ENCODE measurements at regions not wholly inside any gene's neighbourhood (a gene's known extent, or its start where the extent isn't known, plus 50 kb on each side); places are given as distances from the start of the nearest gene placed in this dataset.
A peak's percentile ranks its signal among the peaks of the same experiment; 100 is the strongest.

- TF ChIP-seq, protein P1, sequence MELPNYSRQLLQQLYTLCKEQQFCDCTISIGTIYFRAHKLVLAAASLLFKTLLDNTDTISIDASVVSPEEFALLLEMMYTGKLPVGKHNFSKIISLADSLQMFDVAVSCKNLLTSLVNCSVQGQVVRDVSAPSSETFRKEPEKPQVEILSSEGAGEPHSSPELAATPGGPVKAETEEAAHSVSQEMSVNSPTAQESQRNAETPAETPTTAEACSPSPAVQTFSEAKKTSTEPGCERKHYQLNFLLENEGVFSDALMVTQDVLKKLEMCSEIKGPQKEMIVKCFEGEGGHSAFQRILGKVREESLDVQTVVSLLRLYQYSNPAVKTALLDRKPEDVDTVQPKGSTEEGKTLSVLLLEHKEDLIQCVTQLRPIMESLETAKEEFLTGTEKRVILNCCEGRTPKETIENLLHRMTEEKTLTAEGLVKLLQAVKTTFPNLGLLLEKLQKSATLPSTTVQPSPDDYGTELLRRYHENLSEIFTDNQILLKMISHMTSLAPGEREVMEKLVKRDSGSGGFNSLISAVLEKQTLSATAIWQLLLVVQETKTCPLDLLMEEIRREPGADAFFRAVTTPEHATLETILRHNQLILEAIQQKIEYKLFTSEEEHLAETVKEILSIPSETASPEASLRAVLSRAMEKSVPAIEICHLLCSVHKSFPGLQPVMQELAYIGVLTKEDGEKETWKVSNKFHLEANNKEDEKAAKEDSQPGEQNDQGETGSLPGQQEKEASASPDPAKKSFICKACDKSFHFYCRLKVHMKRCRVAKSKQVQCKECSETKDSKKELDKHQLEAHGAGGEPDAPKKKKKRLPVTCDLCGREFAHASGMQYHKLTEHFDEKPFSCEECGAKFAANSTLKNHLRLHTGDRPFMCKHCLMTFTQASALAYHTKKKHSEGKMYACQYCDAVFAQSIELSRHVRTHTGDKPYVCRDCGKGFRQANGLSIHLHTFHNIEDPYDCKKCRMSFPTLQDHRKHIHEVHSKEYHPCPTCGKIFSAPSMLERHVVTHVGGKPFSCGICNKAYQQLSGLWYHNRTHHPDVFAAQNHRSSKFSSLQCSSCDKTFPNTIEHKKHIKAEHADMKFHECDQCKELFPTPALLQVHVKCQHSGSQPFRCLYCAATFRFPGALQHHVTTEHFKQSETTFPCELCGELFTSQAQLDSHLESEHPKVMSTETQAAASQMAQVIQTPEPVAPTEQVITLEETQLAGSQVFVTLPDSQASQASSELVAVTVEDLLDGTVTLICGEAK (IDR thresholded peaks at IDR 0.05), result no peak
- TF ChIP-seq, protein P1 (CRISPR knock-in tag; IDR thresholded peaks at IDR 0.05), result no peak
- TF ChIP-seq ZNF761 (CRISPR knock-in tag; conservative IDR thresholded peaks at IDR 0.05), result no peak
- no peak for TF ChIP-seq ZNF792 (CRISPR knock-in tag; IDR thresholded peaks at IDR 0.05)
- no peak for TF ChIP-seq ZFP90 (CRISPR knock-in tag; IDR thresholded peaks at IDR 0.05; ENCODE audit: borderline replicate concordance)
- TF ChIP-seq ZNF280B (CRISPR knock-in tag; IDR thresholded peaks at IDR 0.05; ENCODE audit: borderline replicate concordance), result no peak
- TF ChIP-seq ZNF205 (CRISPR knock-in tag; IDR thresholded peaks at IDR 0.05), result no peak
- TF ChIP-seq, protein P2, sequence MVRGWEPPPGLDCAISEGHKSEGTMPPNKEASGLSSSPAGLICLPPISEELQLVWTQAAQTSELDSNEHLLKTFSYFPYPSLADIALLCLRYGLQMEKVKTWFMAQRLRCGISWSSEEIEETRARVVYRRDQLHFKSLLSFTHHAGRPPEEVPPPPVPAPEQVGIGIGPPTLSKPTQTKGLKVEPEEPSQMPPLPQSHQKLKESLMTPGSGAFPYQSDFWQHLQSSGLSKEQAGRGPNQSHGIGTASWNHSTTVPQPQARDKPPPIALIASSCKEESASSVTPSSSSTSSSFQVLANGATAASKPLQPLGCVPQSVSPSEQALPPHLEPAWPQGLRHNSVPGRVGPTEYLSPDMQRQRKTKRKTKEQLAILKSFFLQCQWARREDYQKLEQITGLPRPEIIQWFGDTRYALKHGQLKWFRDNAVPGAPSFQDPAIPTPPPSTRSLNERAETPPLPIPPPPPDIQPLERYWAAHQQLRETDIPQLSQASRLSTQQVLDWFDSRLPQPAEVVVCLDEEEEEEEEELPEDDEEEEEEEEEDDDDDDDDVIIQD (CRISPR knock-in tag; IDR thresholded peaks at IDR 0.05; ENCODE audit: low read depth), result no peak
- TF ChIP-seq ZBTB8A (CRISPR knock-in tag; IDR thresholded peaks at IDR 0.05; ENCODE audit: borderline replicate concordance, low read depth), result no peak
- no peak for TF ChIP-seq SOX13 (IDR thresholded peaks at IDR 0.05)
- TF ChIP-seq SOX13 (CRISPR knock-in tag; conservative IDR thresholded peaks at IDR 0.05 in 1 of 2, IDR thresholded peaks at IDR 0.05 in 1 of 2), result peak in 1 of 2 experiments; percentile 41; a peak in 1 of 4 replicates
- TF ChIP-seq ZNF431 (CRISPR knock-in tag; IDR thresholded peaks at IDR 0.05; ENCODE audit: borderline replicate concordance, low read depth), result no peak
- TF ChIP-seq ZHX1 (CRISPR knock-in tag; IDR thresholded peaks at IDR 0.05; ENCODE audit: low read depth), result no peak
- TF ChIP-seq ZNF543 (CRISPR knock-in tag; IDR thresholded peaks at IDR 0.05), result no peak
- TF ChIP-seq ZC3H4 (CRISPR knock-in tag; IDR thresholded peaks at IDR 0.05; ENCODE audit: borderline replicate concordance), result no peak
- no peak for TF ChIP-seq ZNF326 (CRISPR knock-in tag; IDR thresholded peaks at IDR 0.05; ENCODE audit: borderline replicate concordance)
These were observed 167.8 kb downstream of the AASDH start (continued) for GRCh38 chr4:56219447-56219846.

All from HepG2 (cell line).